Embryonic facial prominence (tissue), 1 donor: ENCODE measurements at regions not wholly inside any gene's neighbourhood (a gene's known extent, or its start where the extent isn't known, plus 50 kb on each side); places are given as distances from the start of the nearest gene placed in this dataset.

ENCODE experiments used
- DNase-seq: peaks from one replicate; pipeline ENCODE4 v3.0.0-alpha.2; 2016; ENCODE audit errors: extremely low spot score

- DNase-seq, result no peak
These were observed 260.7 kb downstream of the POLR1F start for GRCh38 chr7:19448091-19448490.

- DNase-seq, result no peak
These were observed 266.6 kb downstream of the POLR1F start for GRCh38 chr7:19442016-19442785.

GRCh38 chr7:19439517-19439916, 269.3 kb downstream of the POLR1F start:
- no peak for DNase-seq

- DNase-seq, result no peak
These were observed 271.4 kb downstream of the POLR1F start for GRCh38 chr7:19437446-19437845.

GRCh38 chr7:19427944-19428343, 280.9 kb downstream of the POLR1F start:
- no peak for DNase-seq

GRCh38 chr7:19421861-19422260, 276.6 kb upstream of the FERD3L start:
- DNase-seq, result no peak

- no peak for DNase-seq
These were observed 272.0 kb upstream of the FERD3L start for GRCh38 chr7:19417231-19417630.

- DNase-seq, result no peak
These were observed 269.9 kb upstream of the FERD3L start for GRCh38 chr7:19415123-19415522.

- no peak for DNase-seq
These were observed 268.3 kb upstream of the FERD3L start for GRCh38 chr7:19413443-19413965.

GRCh38 chr7:19410691-19411090, 265.5 kb upstream of the FERD3L start:
- DNase-seq, result no peak

- no peak for DNase-seq
These were observed 264.9 kb upstream of the FERD3L start for GRCh38 chr7:19410106-19410505.

- no peak for DNase-seq
These were observed 263.5 kb upstream of the FERD3L start for GRCh38 chr7:19408706-19409220.

- no peak for DNase-seq
These were observed 262.0 kb upstream of the FERD3L start for GRCh38 chr7:19407270-19407669.

- DNase-seq, result no peak
These were observed 260.3 kb upstream of the FERD3L start for GRCh38 chr7:19405541-19405940.

- DNase-seq, result no peak
These were observed 259.7 kb upstream of the FERD3L start for GRCh38 chr7:19404912-19405329.

GRCh38 chr7:19403691-19404090, 258.5 kb upstream of the FERD3L start:
- no peak for DNase-seq

- DNase-seq, result no peak
These were observed 256.2 kb upstream of the FERD3L start for GRCh38 chr7:19401461-19401860.

- DNase-seq, result no peak
These were observed 255.6 kb upstream of the FERD3L start for GRCh38 chr7:19400758-19401254.

GRCh38 chr7:19397911-19398310, 252.7 kb upstream of the FERD3L start:
- DNase-seq, result no peak

GRCh38 chr7:19392246-19392645, 247.0 kb upstream of the FERD3L start:
- no peak for DNase-seq

GRCh38 chr7:19390795-19391194, 245.6 kb upstream of the FERD3L start:
- no peak for DNase-seq

- DNase-seq, result no peak
These were observed 236.1 kb upstream of the FERD3L start for GRCh38 chr7:19381321-19381720.

GRCh38 chr7:19378345-19378714, 233.1 kb upstream of the FERD3L start:
- DNase-seq, result no peak
